Inflammatory macrophage treated with lipopolysaccharide for 4 hours (primary cell): ENCODE measurements at regions not wholly inside any gene's neighbourhood (a gene's known extent, or its start where the extent isn't known, plus 50 kb on each side); places are given as distances from the start of the nearest gene placed in this dataset.

Experiments used
- DNase-seq: peaks from one replicate; pipeline ENCODE4 v3.0.0-alpha.2; 2020

GRCh38 chr2:20562540-20563225 is 88.2 kb downstream of the HS1BP3 start:
- no peak for DNase-seq

- no peak for DNase-seq
Measured at GRCh38 chr2:20563251-20563650, 87.6 kb downstream of the HS1BP3 start.

- DNase-seq = no peak
Measured at GRCh38 chr2:20563833-20564232, 87.1 kb downstream of the HS1BP3 start.

GRCh38 chr2:20565101-20565622 is 85.7 kb downstream of the HS1BP3 start:
- no peak for DNase-seq

DNA sequence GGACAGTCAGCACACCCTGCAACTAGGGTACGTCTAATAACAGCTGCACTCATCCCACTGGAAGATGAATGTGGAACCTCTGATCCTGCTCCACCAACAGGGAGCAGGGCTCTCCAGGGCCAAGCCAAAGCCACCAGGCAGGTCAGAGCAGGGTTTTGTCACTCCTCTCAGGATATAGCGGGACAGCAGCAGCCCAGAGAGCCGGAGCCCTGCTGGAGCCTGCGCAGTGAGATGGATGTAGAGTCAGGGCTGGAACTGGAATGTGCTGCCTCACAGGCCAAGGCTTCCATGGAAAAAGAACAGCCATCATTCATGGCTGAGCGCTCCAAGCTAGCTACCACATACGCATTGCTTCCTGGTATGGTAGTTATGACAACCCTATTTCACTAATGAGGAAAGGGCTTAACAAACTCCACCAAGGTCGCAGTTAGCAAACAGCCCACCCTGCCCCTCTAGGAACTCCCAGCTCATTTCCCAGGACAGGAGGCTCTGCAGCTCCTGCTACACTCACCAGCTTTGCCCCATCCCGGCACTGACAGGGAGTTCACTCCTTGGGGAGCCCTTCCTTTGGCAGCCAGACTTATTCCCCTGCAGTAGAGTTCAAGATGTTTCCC is 85.2 kb downstream of the HS1BP3 start:
- no peak for DNase-seq

GRCh38 chr2:20566331-20566730 is 84.6 kb downstream of the HS1BP3 start:
- no peak for DNase-seq

DNA sequence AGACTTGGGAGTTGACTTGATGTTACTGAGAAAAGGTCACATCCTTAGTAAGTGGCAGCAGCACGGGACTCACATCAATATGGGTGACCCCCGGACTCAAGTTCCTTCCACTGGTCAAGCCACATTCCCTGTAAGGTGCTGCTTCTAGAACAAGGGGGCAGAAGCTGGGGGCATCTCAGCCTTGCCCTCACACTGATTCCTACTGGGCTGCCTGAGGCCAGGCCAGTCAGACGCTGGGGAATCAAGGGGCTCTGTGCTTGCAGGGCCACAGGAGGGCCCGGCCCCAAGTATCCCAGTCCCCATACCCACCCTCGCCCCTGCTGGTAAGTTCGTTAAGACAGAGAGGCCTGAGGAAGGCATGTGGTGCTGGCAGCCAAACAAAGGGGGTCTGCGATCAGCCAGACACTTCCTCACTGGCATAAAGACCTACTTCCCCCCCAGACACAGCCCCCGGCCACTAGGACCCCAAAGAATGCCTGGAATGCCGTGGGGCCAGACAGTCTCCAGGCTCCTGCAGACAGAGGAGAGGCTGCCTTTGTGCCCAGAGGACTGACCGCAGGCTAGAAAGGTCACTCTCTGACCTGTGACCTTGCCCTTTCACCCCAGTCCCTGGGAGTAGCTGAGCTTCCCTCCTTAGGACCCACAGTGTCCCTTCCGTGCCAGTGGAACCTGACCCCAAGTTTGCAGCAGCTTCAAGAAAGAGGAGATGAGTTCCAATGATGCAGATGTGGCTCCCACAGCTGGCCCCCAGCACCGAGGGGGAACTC is 83.6 kb downstream of the HS1BP3 start:
- no peak for DNase-seq
